HCT116 (cell line): ENCODE measurements at regions not wholly inside any gene's neighbourhood (a gene's known extent, or its start where the extent isn't known, plus 50 kb on each side); places are given as distances from the start of the nearest gene placed in this dataset.

ENCODE experiments used
- ATAC-seq: fragments of 200-7000 bp; cut with Tn5 transposase; 2 replicates; pipeline ENCODE4 v1.9.1; 2020; ENCODE audit warnings: mild to moderate bottlenecking, moderate library complexity
- BruUV-seq: library from RNA; stranded (reverse); fragments of 400-500 nt; replicated peaks from 2 replicates; lab custom pipeline; 2021; lab: Mats Ljungman, UMichigan
- CTCF ChIA-PET: fragments of 300-600 bp; sonication (Branson Sonifier 250); formaldehyde crosslinking; loops from one replicate; lab custom pipeline; 2021; ENCODE audit warnings: antibody characterized with exemption; lab: Charles Lee
- POLR2A ChIA-PET: fragments of 300-600, 350-600 bp; sonication (Branson Sonifier 250); formaldehyde crosslinking; loops from one replicate; lab custom pipeline; 2021; ENCODE audit warnings: antibody characterized with exemption; lab: Charles Lee
- RAD21 ChIA-PET, 2 experiments: fragments of 300-600 bp; sonication (Branson Sonifier 250); formaldehyde crosslinking; loops; one replicate each; lab custom pipeline; 2023; ENCODE audit warnings: low total read pairs in 2 of 2; ENCODE audit not compliant: uncharacterized antibody in 2 of 2, unreplicated experiment in 2 of 2, low non-redundant PET in 1 of 2; lab: Charles Lee
- DNase-seq: peaks from one replicate; pipeline ENCODE4 v3.0.0-alpha.2; 2010; ENCODE audit warnings: low read depth, low spot score
- H2AFZ ChIP-seq: fragments of 200-600 bp; shearing (Covaris generic), sonication (generic); 2 replicates; pipeline ENCODE4 v1.6.1; 2017; ENCODE audit warnings: low read depth, mixed run types, mixed read lengths, antibody characterized with exemption, low read length; ENCODE audit not compliant: poor library complexity, severe bottlenecking
- H3K27ac ChIP-seq: 2 replicates; pipeline ENCODE4 v1.5.1; 2012; ENCODE audit warnings: low read depth, low read length
- H3K27me3 ChIP-seq: fragments of 200-600 bp; sonication (generic); 2 replicates; pipeline ENCODE4 v1.6.1; 2016; ENCODE audit warnings: mixed run types, low read length, mixed read lengths; ENCODE audit not compliant: insufficient read depth
- H3K36me3 ChIP-seq, 2 experiments: fragments of 200-500 bp in 1 of 2; fragments of 200-600 bp in 1 of 2; sonication (Bioruptor generic) in 1 of 2; sonication (generic) in 1 of 2; 2 replicates each; pipeline versions ENCODE4 v1.5.1 to v1.6.1; 2014 to 2016; ENCODE audit warnings: low read length in 2 of 2, inconsistent platforms in 1 of 2, mixed read lengths in 1 of 2, mixed run types in 1 of 2; ENCODE audit not compliant: insufficient read depth in 2 of 2, control insufficient read depth in 1 of 2
- H3K4me1 ChIP-seq, 2 experiments: fragments of 200-600 bp in 1 of 2; sonication (generic) in 1 of 2; 2 replicates each; pipeline versions ENCODE4 v1.5.1 to v1.6.1; 2012 to 2017; ENCODE audit warnings: low read length in 2 of 2, inconsistent platforms in 1 of 2, mild to moderate bottlenecking in 1 of 2, mixed read lengths in 1 of 2, mixed run types in 1 of 2, moderate library complexity in 1 of 2; ENCODE audit not compliant: insufficient read depth in 2 of 2, control insufficient read depth in 1 of 2
- H3K4me2 ChIP-seq: fragments of 200-600 bp; sonication (generic); 2 replicates; pipeline ENCODE4 v1.6.1; 2017; ENCODE audit warnings: mixed run types, low read length, mixed read lengths
- H3K4me3 ChIP-seq, 2 experiments: fragments of 200-600 bp in 1 of 2; sonication (generic) in 1 of 2; replicated peaks in 1 of 2; 2 replicates each; pipeline ENCODE4 v1.5.1; 2011 to 2016; ENCODE audit warnings: low read length in 2 of 2, control low read depth in 1 of 2, low read depth in 1 of 2, mild to moderate bottlenecking in 1 of 2, mixed read lengths in 1 of 2, mixed run types in 1 of 2
- H3K79me2 ChIP-seq: fragments of 200-600 bp; sonication (generic); 2 replicates; pipeline ENCODE4 v1.6.1; 2017; ENCODE audit warnings: mild to moderate bottlenecking, mixed run types, low read length, moderate library complexity, mixed read lengths; ENCODE audit not compliant: insufficient read depth
- H3K9ac ChIP-seq: fragments of 200-600 bp; sonication (generic); 2 replicates; pipeline ENCODE4 v1.6.1; 2016; ENCODE audit warnings: low read length, mixed read lengths
- H3K9me2 ChIP-seq: fragments of 200-600 bp; sonication (generic), shearing (Covaris generic); 2 replicates; pipeline ENCODE4 v1.6.1; 2017; ENCODE audit warnings: mixed run types, mild to moderate bottlenecking, moderate library complexity; ENCODE audit not compliant: insufficient read depth
- H3K9me3 ChIP-seq, 2 experiments: fragments of 200-500 bp in 1 of 2; fragments of 200-600 bp in 1 of 2; sonication (Bioruptor generic) in 1 of 2; sonication (generic) in 1 of 2; 2 replicates each; pipeline ENCODE4 v1.6.1; 2014 to 2017; ENCODE audit warnings: low read length in 2 of 2, mixed read lengths in 2 of 2, inconsistent platforms in 1 of 2, low read depth in 1 of 2, mild to moderate bottlenecking in 1 of 2, mixed run types in 1 of 2, moderate library complexity in 1 of 2; ENCODE audit not compliant: control insufficient read depth in 1 of 2, insufficient read depth in 1 of 2
- H4K20me1 ChIP-seq: fragments of 200-600 bp; sonication (generic), shearing (Covaris generic); 2 replicates; pipeline ENCODE4 v1.6.1; 2017; ENCODE audit warnings: mixed run types, mild to moderate bottlenecking, moderate library complexity; ENCODE audit not compliant: insufficient read depth
- CBX3 ChIP-seq: IDR thresholded peaks from 2 replicates; pipeline ENCODE4 v1.6.1; 2012; ENCODE audit warnings: low read depth
- ELF1 ChIP-seq: IDR thresholded peaks from 2 replicates; pipeline ENCODE4 v1.6.1; 2012; ENCODE audit warnings: low read depth, borderline replicate concordance
- EZH2 ChIP-seq: fragments of 200-600 bp; sonication (generic); IDR thresholded peaks from 2 replicates; pipeline ENCODE4 v1.6.1; 2017; ENCODE audit warnings: antibody characterized with exemption, mixed run types
- EZH2phosphoT487 ChIP-seq: fragments of 200-600 bp; IDR thresholded peaks from 2 replicates; pipeline ENCODE4 v1.6.1; 2018; ENCODE audit warnings: antibody characterized with exemption, borderline replicate concordance
- FOSL1 ChIP-seq: IDR thresholded peaks from 2 replicates; pipeline ENCODE4 v1.6.1; 2012; ENCODE audit warnings: low read depth
- JUND ChIP-seq: IDR thresholded peaks from 2 replicates; pipeline ENCODE4 v1.6.1; 2012
- MAX ChIP-seq: IDR thresholded peaks from 2 replicates; pipeline ENCODE4 v1.6.1; 2012
- POLR2A ChIP-seq: IDR thresholded peaks from 2 replicates; pipeline ENCODE4 v1.7.0; 2011; ENCODE audit warnings: borderline replicate concordance; ENCODE audit not compliant: insufficient read depth, insufficient read length; ENCODE audit errors: extremely low read depth
- POLR2AphosphoS5 ChIP-seq: IDR thresholded peaks from 2 replicates; pipeline ENCODE4 v1.6.1; 2011; ENCODE audit warnings: mild to moderate bottlenecking, low read depth, low read length, moderate library complexity
- RAD21 ChIP-seq: IDR thresholded peaks from 2 replicates; pipeline ENCODE4 v1.6.1; 2012; ENCODE audit warnings: low read depth, mild to moderate bottlenecking
- SIN3A ChIP-seq: IDR thresholded peaks from 2 replicates; pipeline ENCODE4 v1.6.1; 2012; ENCODE audit warnings: low read depth
- SRF ChIP-seq: IDR thresholded peaks from 2 replicates; pipeline ENCODE4 v1.6.1; 2012; ENCODE audit warnings: low read depth
- TCF7L2 ChIP-seq: IDR thresholded peaks from 2 replicates; pipeline ENCODE4 v1.7.0; 2011; ENCODE audit warnings: borderline replicate concordance, inconsistent platforms; ENCODE audit not compliant: insufficient read depth, insufficient read length; ENCODE audit errors: extremely low read depth
- YY1 ChIP-seq: IDR thresholded peaks from 2 replicates; pipeline ENCODE4 v1.6.1; 2011; ENCODE audit warnings: low read length, low read depth, moderate library complexity, mild to moderate bottlenecking; ENCODE audit not compliant: insufficient replicate concordance; ENCODE audit errors: extremely low read depth
- ZFX ChIP-seq: fragments of 450-650 bp; IDR thresholded peaks from 2 replicates; pipeline ENCODE4 v1.6.1; 2017
- ZNF274 ChIP-seq: fragments of 200-500 bp; sonication (Bioruptor generic); IDR thresholded peaks from 2 replicates; pipeline ENCODE4 v1.6.1; 2014; ENCODE audit warnings: mild to moderate bottlenecking, low read depth, low read length, inconsistent platforms
- intact Hi-C: fragments of 100-400 bp; cut with micrococcal nuclease; formaldehyde crosslinking; loops from 2 replicates; pipeline ENCODE4 v1.10.0; 2022

GRCh38 chr5:60036192-60036938 lies 142.8 kb upstream of the PDE4D start:
- H3K4me1 ChIP-seq: no peaks in the 10 kb centered on the region
- BruUV-seq: no TSS peak
- no peaks in the 10 kb centered on the region for H3K79me2 ChIP-seq
- H3K9me2 ChIP-seq: no peaks in the 10 kb centered on the region
- no peak overlapping the region for H3K27ac ChIP-seq
- no peak overlapping the region for H2AFZ ChIP-seq
- ChIA-PET POLR2A (no interaction called here), RAD21 (no interaction called here), CTCF (no interaction called here)
- no peak overlapping the region for H3K4me3 ChIP-seq
- no peak overlapping the region for H3K9ac ChIP-seq
- H3K36me3 ChIP-seq: no peaks in the 10 kb centered on the region
- H3K27me3 ChIP-seq: no peaks in the 10 kb centered on the region
- TF ChIP-seq JUND (no peak), FOSL1 (no peak), CBX3 (no peak), EZH2phosphoT487 (no peak), ZFX (no peak), MAX (no peak), SIN3A (no peak), POLR2AphosphoS5 (no peak), POLR2A (no peak)
- intact Hi-C loops: no loop called here
- H4K20me1 ChIP-seq: no peaks in the 10 kb centered on the region
- ATAC-seq (no peak), DNase-seq (no peak)
- H3K4me2 ChIP-seq: no peak overlapping the region
- H3K9me3 ChIP-seq: no peaks in the 10 kb centered on the region

- Histone ChIP-seq H3K79me2 (no peaks in the 10 kb centered on the region), H4K20me1 (no peaks in the 10 kb centered on the region), H3K27ac (no peak overlapping the region), H3K27me3 (no peaks in the 10 kb centered on the region), H3K9me3 (no peaks in the 10 kb centered on the region), H3K4me3 (no peak overlapping the region), H2AFZ (no peak overlapping the region), H3K4me1 (no peaks in the 10 kb centered on the region), H3K4me2 (no peak overlapping the region), H3K9me2 (no peaks in the 10 kb centered on the region), H3K9ac (no peak overlapping the region), H3K36me3 (no peaks in the 10 kb centered on the region)
- no peak for ATAC-seq
- no TSS peak for BruUV-seq
- no peak for DNase-seq
- ChIA-PET RAD21 (no interaction called here), POLR2A (no interaction called here), CTCF (no interaction called here)
- intact Hi-C loops: no loop called here
- TF ChIP-seq ZNF274 (no peak), MAX (no peak), RAD21 (no peak), TCF7L2 (no peak), SRF (no peak), POLR2AphosphoS5 (no peak), ZFX (no peak), POLR2A (no peak), EZH2 (no peak), YY1 (no peak), ELF1 (no peak)
These were observed 132.6 kb upstream of the PDE4D start for GRCh38 chr5:60026161-60026560.
